Forelimb muscle (tissue), 1 donor: ENCODE measurements at regions not wholly inside any gene's neighbourhood (a gene's known extent, or its start where the extent isn't known, plus 50 kb on each side); places are given as distances from the start of the nearest gene placed in this dataset.
A peak's percentile ranks its signal among the peaks of the same experiment; 100 is the strongest.
"Not testable (repeated sequence)": the region's sequence is repeated elsewhere in the genome, so short reads cannot be mapped to it uniquely, and the experiment has no call there.

Source experiments
- DNase-seq: peaks from one replicate; pipeline ENCODE4 v3.0.0-alpha.2; 2013; ENCODE audit warnings: low read depth

DNA sequence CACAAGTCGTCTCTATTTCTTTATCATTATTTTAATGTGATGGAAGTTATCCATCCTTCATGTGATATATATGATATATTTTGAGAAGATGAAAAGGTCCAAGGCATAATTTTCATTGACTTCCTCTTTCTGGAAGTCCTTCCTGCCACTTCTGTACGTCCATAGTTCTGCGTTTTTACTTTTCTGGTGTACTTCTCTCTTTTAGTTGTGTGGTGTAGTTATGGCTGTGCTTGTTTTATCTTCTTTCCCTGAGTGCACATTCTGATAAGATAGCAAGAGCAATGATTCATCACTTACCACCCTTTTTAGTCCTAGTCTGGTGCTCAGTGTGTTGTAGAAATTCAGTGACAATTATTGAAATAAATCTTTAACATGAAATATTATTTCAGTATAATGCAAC lies 231.3 kb upstream of the FERD3L start:
- DNase-seq: no peak

DNA sequence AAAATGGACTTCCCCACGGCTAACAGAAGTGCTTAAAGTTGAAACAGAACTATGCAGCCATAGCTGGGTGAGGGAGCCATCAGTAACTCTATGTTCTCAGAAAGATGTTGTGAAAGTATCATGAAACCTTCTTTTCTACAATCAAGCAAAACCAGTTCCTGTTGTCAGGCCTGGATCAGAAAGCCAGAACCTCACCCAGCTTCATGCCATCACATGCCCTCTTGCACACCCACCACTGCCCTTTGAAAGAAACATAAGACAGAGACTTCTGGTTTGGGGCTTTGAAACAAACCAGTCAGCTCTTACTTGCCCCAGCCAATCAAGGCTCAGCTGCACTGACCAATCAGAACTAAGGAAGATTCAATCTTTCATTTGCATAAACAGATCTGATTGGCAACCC lies 230.8 kb upstream of the FERD3L start:
- no peak for DNase-seq

- DNase-seq: no peak
Observed at GRCh38 chr7:19373334-19373733, 228.1 kb upstream of the FERD3L start.

GRCh38 chr7:19369806-19370205 lies 224.6 kb upstream of the FERD3L start:
- DNase-seq: no peak

- DNase-seq: no peak
Observed at GRCh38 chr7:19369182-19369581, 224.0 kb upstream of the FERD3L start.

- DNase-seq: no peak
Observed at GRCh38 chr7:19368491-19368925, 223.3 kb upstream of the FERD3L start.

DNA sequence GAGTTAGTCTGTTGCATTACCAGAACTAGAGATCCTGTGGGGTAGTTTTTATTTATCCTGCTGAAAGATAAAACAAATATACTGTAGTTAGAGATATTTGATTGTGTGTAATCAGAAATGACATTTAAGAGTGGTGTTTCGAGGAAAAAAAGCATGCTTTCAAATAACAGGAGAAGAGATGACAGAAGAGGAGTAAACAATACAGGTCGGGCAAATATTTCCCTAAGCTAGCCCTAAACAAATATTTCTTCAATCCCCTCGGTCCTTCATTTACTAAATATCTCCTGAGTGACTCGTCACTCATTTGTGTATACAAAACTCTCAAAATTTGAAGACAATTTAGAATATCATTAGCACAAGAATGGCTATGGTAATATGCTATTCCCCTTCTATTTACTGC lies 219.7 kb upstream of the FERD3L start:
- DNase-seq: no peak

GRCh38 chr7:19362099-19362498 lies 216.9 kb upstream of the FERD3L start:
- no peak for DNase-seq

DNA sequence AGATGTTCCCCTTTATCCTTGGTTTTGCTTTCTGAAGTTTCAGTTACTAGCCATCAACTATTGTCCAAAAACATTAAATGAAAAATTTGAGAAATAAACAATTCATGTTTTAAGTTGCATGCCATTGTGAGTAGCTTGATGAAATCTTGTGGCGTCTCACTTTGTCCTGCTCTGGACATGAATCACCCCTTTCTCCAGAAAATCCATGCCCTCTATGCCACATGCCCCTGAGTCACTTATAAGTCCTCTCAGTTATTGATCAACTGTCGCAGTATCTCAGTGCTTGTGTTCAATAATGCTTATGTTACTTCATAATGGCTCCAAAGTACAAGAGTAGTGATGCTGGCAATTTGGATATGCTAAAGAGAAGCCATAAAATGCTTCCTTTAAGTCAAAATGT lies 208.0 kb upstream of the FERD3L start:
- no peak for DNase-seq

DNA sequence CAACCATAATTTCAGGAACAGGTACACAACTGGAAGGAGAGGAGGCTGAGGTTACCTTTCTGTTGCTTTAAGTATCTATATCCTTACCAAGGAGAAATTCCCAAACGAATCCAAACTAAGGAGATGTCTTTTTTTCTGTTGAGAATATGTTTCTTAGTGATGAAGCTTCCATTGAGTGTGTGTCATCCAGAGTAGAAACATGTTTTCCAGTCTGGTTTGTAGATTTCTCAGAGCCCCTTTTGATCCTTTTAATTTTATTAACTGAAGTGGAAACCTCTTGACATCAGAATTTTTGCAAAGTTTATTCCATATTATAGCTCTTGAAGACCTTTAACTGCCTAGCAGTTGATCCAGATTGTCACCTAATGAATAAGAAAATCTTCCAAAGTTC lies 207.1 kb upstream of the FERD3L start:
- no peak for DNase-seq

GRCh38 chr7:19351341-19352304 lies 206.4 kb upstream of the FERD3L start:
- no peak for DNase-seq

DNA sequence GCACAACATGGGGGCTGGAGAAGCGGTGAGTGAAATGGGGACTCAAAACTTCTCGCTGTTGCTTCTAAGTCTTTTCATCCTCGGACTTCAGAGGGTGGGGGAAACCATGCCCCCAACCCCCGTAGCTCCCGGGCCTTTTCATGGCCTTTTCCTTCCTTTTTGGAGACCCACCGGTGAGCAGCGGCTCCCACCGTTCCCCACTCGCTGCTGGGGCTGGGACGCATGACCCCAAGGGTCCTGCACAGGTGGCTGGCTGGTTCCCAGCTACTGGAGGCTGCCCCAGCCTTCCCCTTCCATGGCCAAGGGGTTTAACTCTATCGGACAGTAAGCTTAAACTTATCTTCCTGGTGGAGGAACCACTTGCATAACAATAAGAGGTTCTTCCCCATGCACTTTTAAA lies 194.3 kb upstream of the FERD3L start:
- DNase-seq: no peak

GRCh38 chr7:19338512-19338911 lies 193.3 kb upstream of the FERD3L start:
- not testable (repeated sequence) for DNase-seq

GRCh38 chr7:19336836-19337383 lies 191.7 kb upstream of the FERD3L start:
- DNase-seq: no peak

GRCh38 chr7:19333706-19334105 lies 188.5 kb upstream of the FERD3L start:
- no peak for DNase-seq

DNA sequence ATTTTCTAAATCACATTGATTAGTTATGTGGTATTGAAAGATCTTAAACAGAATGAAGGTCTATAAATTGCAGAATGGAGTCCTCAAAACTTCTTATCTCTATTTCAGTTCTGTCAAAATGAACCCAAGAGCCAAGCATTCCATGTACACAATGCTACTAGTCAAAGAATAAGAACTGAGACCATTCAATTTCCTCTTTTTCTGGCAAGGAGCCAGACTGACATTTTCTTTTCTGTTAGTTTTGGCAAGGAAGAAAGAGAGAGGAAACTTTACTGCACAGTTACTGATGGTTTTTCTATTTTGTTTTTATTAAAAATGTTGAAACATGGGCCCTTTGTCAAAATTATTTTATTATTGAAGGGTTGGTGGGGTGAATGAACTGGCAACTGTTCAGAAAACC lies 181.8 kb upstream of the FERD3L start:
- DNase-seq: peak; percentile 14

DNA sequence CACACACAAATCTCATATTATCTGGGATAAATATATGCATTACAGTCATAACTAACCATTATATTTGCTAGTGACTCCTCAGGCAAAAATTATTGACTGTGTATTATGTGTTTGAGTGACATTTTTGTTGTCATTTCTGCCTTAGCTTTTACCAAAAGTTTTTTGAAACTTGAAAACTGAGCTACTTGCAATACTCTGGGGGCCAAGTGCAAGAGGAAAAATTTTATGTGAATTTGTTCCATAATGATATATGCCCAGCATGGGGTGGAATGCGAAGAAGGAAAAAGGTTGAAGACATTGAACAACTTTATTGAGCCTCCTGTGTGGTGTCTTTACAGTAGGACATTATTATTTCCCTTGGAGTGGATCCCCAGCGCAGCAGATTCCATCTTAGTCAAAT lies 176.8 kb upstream of the FERD3L start:
- DNase-seq: no peak

- DNase-seq: no peak
Observed at GRCh38 chr7:19318287-19318686, 173.1 kb upstream of the FERD3L start.

GRCh38 chr7:19317461-19317860 lies 172.2 kb upstream of the FERD3L start:
- no peak for DNase-seq

GRCh38 chr7:19312416-19312815 lies 167.2 kb upstream of the FERD3L start:
- no peak for DNase-seq

DNA sequence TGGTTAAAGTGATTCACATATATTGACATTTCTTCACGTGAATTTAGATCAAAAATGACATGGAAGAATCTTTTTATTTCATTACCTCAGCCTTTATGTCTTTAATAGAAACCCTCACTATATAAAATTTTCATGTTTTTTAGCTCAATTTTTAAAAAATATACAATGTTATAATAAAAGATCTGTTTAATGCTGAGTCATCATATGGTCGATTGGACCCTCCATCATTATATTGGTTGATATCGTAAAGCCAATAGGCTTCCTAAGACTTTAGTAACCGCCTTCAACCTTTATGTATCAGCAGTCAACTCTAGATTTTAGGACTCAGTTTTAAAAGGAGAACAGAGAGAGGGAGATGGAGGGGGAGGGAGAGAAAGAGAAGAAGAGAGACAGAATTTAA lies 162.3 kb upstream of the FERD3L start:
- DNase-seq: no peak

- no peak for DNase-seq
Observed at GRCh38 chr7:19305698-19306097, 160.5 kb upstream of the FERD3L start.

DNA sequence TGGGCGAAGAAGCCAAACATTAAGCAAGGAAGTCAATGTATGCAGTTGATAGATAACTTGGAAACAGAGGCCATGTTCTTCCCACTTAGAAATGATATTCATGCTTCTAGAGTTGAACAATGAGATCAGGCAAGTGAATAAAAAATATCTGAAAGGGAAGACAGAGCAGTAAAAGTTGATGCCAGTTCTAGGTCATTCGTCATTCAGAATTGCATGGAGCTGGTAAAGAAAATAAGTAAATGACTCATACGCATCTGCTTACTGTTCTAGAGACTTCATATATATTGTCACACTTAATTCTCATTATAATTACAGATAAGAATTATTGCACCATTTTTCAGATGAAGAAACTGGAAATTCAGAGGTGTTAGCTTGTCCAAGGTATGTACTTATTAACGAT lies 158.9 kb upstream of the FERD3L start:
- no peak for DNase-seq
